T1000 (cell line): ENCODE measurements at regions not wholly inside any gene's neighbourhood (a gene's known extent, or its start where the extent isn't known, plus 50 kb on each side); places are given as distances from the start of the nearest gene placed in this dataset.
"Not testable (repeated sequence)": the region's sequence is repeated elsewhere in the genome, so short reads cannot be mapped to it uniquely, and the experiment has no call there.

Source experiments
- DNase-seq: peaks from one replicate; lab custom pipeline; 2025; ENCODE audit warnings: mixed read lengths; lab: John Stamatoyannopoulos, UW

GRCh38 chr18:1413323-1413675 is 508.6 kb downstream of the ADCYAP1 start:
- DNase-seq = no peak

GRCh38 chr18:1416074-1416473 is 511.4 kb downstream of the ADCYAP1 start:
- no peak for DNase-seq

GRCh38 chr18:1421502-1421901 is 516.8 kb downstream of the ADCYAP1 start:
- no peak for DNase-seq

GRCh38 chr18:1422634-1423033 is 518.0 kb downstream of the ADCYAP1 start:
- no peak for DNase-seq

GRCh38 chr18:1425679-1426078 is 521.0 kb downstream of the ADCYAP1 start:
- no peak for DNase-seq

GRCh38 chr18:1435487-1435886 is 530.8 kb downstream of the ADCYAP1 start:
- no peak for DNase-seq

GRCh38 chr18:1436199-1436598 is 531.5 kb downstream of the ADCYAP1 start:
- no peak for DNase-seq

- DNase-seq = no peak
These were observed 533.8 kb downstream of the ADCYAP1 start for GRCh38 chr18:1438458-1438910.

- no peak for DNase-seq
These were observed 534.3 kb downstream of the ADCYAP1 start for GRCh38 chr18:1438967-1439366.

GRCh38 chr18:1444062-1444461 is 539.4 kb downstream of the ADCYAP1 start:
- not testable (repeated sequence) for DNase-seq

- DNase-seq = no peak
These were observed 542.1 kb downstream of the ADCYAP1 start for GRCh38 chr18:1446765-1447164.

- DNase-seq = no peak
These were observed 548.1 kb downstream of the ADCYAP1 start for GRCh38 chr18:1452821-1453220.

- no peak for DNase-seq
These were observed 550.9 kb downstream of the ADCYAP1 start for GRCh38 chr18:1455605-1456004.

GRCh38 chr18:1458547-1458946 is 553.9 kb downstream of the ADCYAP1 start:
- DNase-seq = no peak

- no peak for DNase-seq
These were observed 559.3 kb downstream of the ADCYAP1 start for GRCh38 chr18:1463981-1464380.

- DNase-seq = no peak
These were observed 560.0 kb downstream of the ADCYAP1 start for GRCh38 chr18:1464444-1465217.

GRCh38 chr18:1466035-1466434 is 561.4 kb downstream of the ADCYAP1 start:
- DNase-seq = no peak

- DNase-seq = no peak
These were observed 562.8 kb downstream of the ADCYAP1 start for GRCh38 chr18:1467461-1467964.

GRCh38 chr18:1468550-1468949 is 563.9 kb downstream of the ADCYAP1 start:
- DNase-seq = no peak

GRCh38 chr18:1475867-1476266 is 571.2 kb downstream of the ADCYAP1 start:
- DNase-seq = no peak

- DNase-seq = no peak
These were observed 575.6 kb downstream of the ADCYAP1 start for GRCh38 chr18:1480309-1480708.

- no peak for DNase-seq
These were observed 576.9 kb downstream of the ADCYAP1 start for GRCh38 chr18:1481577-1481976.

- DNase-seq = no peak
These were observed 578.7 kb downstream of the ADCYAP1 start for GRCh38 chr18:1483385-1483784.

GRCh38 chr18:1487457-1487856 is 582.8 kb downstream of the ADCYAP1 start:
- no peak for DNase-seq
